SKM-1 (cell line): ENCODE measurements at regions not wholly inside any gene's neighbourhood (a gene's known extent, or its start where the extent isn't known, plus 50 kb on each side); places are given as distances from the start of the nearest gene placed in this dataset.
"Not testable (repeated sequence)": the region's sequence is repeated elsewhere in the genome, so short reads cannot be mapped to it uniquely, and the experiment has no call there.

ENCODE experiments used
- DNase-seq: peaks from one replicate; lab custom pipeline; 2025; ENCODE audit not compliant: unreplicated experiment; lab: John Stamatoyannopoulos, UW

- no peak for DNase-seq
Observed at GRCh38 chr6:86738078-86738477, 199.2 kb upstream of the HTR1E start.

DNA sequence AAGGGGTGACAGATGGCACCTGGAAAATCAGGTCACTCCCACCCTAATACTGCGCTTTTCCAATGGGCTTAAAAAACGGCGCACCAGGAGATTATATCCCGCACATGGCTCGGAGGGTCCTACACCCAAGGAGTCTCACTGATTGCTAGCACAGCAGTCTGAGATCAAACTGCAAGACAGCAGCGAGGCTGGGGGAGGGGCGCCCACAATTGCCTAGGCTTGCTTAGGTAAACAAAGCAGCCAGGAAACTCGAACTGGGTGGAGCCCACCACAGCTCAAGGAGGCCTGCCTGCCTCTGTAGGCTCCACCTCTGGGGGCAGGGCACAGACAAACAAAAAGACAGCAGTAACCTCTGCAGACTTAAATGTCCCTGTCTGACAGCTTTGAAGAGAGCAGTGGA, 205.7 kb upstream of the HTR1E start:
- not testable (repeated sequence) for DNase-seq

GRCh38 chr6:86730772-86731171, 206.6 kb upstream of the HTR1E start:
- not testable (repeated sequence) for DNase-seq

DNA sequence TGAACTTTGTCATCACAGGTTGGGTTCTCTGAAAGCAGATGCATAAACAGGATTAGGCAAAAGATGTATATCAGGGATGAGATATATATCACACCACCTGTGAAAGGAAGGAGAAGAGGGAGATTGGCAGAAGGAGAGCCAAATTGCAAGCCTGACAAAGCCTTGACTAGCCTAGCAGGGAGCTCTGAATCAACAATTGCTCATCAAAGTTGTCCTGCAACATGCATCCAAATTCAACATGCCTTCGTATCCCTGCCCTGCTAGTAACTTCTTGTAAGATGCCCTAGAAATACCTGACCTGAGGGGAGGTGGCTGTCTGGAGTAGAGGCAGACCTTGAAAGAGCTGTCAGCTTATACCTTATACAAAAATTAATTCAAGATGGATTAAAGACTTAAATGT, 207.1 kb upstream of the HTR1E start:
- no peak for DNase-seq

- no peak for DNase-seq
Observed at GRCh38 chr6:86728976-86729375, 208.4 kb upstream of the HTR1E start.

- DNase-seq = no peak
Observed at GRCh38 chr6:86724695-86725094, 212.6 kb upstream of the HTR1E start.

DNA sequence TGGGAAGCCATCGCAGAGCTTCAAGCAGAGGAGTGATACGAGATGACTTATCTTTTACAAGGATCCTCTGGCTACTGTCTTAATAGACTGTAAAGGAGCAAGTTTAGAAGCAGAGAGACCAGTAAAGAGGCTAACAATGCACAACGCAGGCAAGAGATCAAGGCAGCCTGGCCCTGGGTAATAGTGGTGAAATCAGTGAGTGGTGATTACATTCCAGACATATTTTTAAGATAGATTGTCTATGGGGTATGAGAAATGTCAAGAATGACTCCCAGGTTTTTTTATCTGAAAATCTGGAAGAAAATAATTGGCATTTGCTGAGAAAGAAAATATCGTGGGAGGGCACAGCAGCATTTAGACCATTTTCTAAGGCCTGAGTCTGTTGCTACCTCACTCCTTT, 213.6 kb upstream of the HTR1E start:
- DNase-seq = no peak

- DNase-seq = no peak
Observed at GRCh38 chr6:86723151-86723550, 214.2 kb upstream of the HTR1E start.

- DNase-seq = no peak
Observed at GRCh38 chr6:86722131-86722530, 215.2 kb upstream of the HTR1E start.

DNA sequence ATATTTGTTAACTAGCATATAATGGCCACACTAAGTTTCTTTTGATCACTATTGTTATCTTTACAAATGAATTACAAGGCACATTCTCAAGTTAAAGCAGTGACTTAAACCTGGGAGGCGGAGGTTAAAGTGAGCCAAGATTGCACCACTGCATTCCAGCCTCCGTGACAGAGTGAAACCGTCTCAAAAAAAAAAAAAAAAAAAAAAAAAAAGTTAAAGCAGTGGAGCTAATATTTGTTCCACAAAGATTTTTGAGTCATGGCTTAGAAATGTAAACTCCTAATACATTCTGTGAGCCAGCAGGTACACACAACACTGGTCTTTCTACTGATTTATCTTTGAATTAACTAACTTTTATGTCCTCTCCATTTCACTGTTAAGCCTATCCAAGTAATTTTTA, 221.7 kb upstream of the HTR1E start:
- no peak for DNase-seq

DNA sequence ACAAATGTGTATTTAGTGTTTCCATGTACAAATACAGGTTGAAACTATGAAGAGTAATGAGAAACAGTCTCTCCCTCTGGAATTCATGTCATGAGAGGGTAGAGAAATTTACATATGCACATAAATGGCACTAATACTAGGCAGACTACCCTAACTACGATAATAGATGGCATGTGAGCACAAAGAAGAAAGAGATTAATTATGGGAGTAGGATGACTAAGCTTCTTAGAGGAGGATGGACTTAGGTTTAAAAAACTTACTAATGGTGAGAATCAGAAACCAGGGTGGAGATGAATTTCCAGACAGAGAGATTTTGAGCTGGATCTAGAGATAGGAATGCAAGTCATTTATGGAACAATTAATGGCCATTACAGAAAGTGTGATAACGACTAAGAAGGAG, 225.3 kb upstream of the HTR1E start:
- no peak for DNase-seq

DNA sequence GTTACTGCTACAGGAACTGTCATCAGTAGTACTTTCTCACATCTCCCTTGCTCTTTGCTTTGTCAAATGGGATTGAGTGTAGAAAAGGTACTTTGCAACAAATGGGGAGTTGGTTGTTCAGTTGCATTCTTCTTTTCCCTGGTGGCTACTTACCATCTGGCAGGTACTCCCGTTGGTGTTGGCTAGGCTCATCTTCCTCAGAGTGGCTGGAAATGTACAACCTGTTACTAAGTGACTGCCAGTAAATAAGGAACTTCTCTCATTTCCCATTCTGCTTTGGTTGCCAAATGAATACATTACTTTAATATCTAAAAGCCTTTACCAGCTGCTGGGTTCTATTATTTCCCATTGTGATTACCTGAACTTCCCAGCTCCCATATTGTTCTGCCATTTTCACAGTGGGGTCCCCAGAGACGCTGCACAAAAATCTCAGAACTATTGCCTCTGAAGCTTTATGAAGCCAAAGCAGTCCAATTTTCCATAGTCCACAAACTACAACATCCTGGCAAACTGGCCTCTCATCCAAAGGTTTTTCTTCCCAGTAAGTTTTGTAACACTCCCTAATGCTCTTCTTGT, 229.7 kb upstream of the HTR1E start:
- no peak for DNase-seq

DNA sequence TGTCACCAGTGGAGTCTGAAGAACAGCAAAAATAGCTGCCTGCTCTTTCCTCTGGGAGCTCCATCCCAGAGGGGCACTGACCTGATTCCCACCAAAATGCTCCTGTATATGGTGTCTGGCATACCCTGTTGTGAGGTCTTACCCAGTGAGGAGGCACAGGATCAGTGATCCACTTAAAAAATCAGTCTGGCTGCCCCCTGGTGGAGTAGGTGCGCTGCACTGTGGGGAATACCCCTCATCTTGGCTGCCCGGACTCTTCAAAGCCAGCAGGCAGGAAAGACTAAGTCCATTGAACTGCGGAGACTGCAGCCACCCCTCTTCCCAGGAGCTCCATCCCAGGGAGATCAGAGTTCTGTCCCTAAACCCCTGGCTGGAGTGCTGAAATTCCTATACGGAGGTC, 230.9 kb upstream of the HTR1E start:
- DNase-seq = no peak

DNA sequence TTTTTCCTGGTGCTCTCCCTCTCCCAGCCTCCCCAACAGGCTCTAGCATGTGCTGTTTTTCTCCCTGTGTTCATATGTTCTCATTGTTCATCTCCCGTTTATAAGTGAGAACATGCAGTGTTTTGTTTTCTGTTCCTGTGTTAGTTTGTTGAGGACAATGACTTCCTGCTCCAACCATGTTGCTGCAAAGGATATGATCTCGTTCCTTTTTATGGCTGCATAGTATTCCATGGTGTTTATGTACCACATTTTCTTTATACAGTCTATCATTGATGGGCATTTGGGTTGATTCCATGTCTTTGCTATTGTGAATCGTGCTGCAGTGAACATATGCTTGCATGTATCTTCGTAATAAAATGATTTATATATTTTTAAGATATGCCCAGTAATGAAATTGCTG, 236.1 kb upstream of the HTR1E start:
- not testable (repeated sequence) for DNase-seq

DNA sequence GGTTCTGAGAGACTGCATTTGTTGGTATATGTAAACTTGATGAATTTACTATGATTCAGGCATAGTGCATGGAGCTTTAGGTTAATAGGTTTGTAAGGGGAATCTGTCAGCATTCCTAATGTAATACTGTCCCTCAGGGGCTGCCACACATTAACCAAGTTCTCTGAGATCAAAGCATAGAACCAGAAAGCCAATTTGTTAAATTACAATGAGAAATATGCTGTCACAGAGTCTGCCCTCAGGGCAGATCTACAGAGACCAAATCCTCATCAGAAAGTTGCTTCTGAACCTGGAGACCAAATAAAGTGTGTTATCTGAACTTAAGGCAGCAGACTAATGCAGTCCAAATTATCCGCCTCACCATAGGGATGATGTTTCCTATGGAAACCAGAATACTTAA, 250.8 kb upstream of the HTR1E start:
- DNase-seq = no peak

DNA sequence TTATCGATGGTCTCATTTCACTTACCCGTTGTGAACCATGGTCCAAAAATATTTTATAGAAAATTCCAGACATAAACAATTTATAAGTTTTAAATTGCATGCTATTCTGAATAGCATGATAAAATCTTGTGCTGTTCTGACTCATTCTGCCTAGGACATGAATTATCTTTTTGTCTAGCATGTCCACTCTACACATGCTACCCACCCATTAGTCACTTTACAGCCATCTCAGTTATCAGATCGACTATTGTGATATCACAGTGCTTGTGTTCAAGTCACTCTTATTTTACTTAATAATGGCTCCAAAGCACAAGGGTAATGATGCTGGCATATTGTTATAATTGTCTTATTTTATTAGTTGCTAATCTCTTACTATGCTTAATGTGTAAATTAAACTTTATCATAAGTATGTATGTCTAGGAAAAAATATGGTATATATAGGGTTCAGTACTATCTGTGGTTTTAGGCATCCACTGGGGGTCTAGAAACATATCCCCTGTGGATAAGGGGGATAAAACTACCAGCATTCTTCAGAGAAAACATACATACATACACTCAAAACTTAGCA, 252.0 kb upstream of the HTR1E start:
- no peak for DNase-seq

DNA sequence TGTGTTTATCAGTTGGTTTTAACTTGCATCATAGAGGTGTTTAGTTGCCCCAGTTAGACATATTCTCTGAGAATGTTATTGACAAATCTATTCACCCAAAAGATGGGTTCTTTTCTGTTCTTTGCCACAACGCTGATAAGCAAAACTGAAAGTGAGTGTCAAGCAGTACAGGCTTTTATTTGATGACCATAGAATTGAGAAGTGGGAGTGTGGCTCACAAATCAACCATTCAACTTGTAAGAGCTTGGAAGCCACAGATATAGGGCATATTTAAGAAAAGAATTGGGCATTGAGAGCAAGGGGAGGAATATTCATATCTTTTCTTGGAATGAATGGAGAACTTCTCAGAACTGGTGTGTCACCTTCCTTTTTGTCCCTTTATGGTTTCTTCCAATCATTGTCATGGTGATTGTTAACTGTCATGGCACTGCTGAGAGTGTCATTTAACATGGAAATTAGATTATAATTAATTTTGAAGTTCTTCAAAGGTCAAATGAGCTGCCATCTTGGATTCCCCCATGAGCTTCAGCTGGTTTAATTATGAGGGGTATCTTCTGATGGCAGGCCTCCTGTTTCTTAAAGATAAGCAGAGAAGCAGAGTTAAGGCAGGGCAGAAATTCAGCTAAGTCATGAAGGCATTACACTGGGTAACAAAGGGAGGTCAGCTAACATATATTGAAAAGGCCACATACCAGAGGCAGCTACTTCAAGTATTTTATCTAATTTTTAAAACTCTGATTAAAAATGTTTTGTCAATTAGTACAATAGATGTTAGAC, 254.0 kb upstream of the HTR1E start:
- no peak for DNase-seq

GRCh38 chr6:86682297-86682696, 255.0 kb upstream of the HTR1E start:
- no peak for DNase-seq

- not testable (repeated sequence) for DNase-seq
Observed at GRCh38 chr6:86681140-86681539, 256.2 kb upstream of the HTR1E start.

DNA sequence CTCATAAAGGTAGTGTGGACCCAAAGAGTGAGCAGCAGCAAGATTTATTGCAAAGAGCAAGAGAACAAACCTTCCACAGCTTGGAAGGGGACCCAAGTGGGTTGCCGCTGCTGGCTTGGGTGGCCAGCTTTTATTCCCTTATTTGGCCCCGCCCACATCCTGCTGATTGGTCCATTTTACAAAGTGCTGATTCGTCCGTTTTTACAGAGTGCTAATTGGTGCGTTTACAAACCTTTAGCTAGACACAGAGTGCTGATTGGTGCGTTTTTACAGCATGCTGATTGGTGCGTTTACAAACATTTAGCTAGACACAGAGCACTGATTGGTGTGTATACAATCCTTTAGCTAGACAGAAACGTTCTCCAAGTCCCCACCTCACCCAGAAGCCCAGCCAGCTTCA, 265.2 kb upstream of the HTR1E start:
- not testable (repeated sequence) for DNase-seq

DNA sequence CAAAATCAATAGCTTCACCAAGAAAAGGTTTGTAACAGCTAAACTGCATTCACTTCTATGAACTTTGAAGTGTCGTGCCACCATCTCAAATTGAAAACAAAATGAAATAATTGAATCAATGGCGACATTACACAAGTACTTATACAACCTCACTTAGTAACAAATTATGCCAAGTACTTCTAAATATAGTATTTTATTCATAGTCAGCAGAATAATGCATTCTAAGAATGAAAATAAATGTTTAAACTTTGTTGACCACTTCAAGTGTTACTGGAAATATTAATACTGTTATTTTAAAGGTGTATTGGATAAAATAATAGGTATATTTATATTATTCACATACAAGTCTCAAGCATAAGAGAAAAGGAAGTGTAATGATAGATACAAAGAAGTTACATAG, 280.1 kb upstream of the HTR1E start:
- DNase-seq = no peak

GRCh38 chr6:86629123-86629522, 308.2 kb upstream of the HTR1E start:
- no peak for DNase-seq

GRCh38 chr6:86619428-86619827, 317.9 kb upstream of the HTR1E start:
- no peak for DNase-seq
